HG03196 (cell line): ENCODE measurements at regions not wholly inside any gene's neighbourhood (a gene's known extent, or its start where the extent isn't known, plus 50 kb on each side); places are given as distances from the start of the nearest gene placed in this dataset.

Experiments
- ATAC-seq: cut with Tn5 transposase; IDR thresholded peaks from one replicate; pipeline ENCODE4 v1.9.1; 2021; ENCODE audit not compliant: unreplicated experiment

DNA sequence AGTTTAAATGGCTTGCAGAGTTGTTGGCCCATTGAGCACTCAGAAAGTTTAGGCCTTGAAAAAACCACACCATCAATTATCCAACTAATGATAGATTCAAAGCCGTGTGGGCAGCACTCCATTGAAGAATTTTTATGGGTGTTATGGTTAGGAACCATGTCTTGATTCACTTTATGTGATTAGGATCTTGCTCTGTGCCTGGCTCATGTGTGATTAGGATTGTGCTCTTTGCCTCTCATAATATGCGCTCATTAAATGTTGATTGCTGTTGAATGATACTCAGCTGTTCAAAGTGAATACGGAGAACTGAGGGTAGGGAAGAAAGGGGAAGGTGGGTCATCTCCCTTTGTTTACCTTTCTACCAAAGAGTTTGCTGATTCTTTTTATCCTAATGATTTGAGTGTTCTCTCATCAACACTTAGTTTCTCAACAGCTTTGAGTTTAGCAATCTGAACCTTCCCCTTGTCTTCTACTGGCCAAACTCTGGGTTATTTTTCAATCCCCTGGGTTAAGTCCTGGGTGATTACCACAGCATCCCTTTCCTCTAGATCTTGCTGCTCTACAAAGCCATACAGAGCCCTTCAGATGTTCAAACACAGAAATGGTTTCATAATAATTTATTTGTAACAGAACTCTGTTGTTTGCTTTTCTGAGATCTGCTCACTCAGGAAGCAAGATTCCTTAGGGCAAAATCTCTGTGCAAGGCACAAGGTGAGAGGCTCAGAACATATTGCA lies 668.8 kb upstream of the RGMB start:
- no peak for ATAC-seq

DNA sequence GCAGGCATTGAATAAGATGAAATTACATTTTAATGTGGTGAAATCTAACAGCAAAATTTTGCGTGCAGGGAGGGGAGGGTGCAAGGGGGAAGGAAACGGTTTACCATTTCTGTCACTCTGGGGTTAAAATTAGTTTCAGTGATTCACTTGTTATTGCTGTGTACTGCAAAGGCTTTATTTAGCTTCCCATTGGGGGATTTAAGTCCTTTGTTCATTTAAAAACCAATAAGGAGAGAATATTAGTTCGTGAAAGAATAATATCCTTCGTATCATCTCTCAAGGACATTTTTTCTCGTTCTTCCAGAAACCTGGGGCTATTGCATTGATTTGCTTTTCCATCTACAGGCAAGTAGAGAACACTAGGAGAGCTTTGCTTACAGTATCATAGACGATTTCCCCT lies 667.8 kb upstream of the RGMB start:
- no peak for ATAC-seq

DNA sequence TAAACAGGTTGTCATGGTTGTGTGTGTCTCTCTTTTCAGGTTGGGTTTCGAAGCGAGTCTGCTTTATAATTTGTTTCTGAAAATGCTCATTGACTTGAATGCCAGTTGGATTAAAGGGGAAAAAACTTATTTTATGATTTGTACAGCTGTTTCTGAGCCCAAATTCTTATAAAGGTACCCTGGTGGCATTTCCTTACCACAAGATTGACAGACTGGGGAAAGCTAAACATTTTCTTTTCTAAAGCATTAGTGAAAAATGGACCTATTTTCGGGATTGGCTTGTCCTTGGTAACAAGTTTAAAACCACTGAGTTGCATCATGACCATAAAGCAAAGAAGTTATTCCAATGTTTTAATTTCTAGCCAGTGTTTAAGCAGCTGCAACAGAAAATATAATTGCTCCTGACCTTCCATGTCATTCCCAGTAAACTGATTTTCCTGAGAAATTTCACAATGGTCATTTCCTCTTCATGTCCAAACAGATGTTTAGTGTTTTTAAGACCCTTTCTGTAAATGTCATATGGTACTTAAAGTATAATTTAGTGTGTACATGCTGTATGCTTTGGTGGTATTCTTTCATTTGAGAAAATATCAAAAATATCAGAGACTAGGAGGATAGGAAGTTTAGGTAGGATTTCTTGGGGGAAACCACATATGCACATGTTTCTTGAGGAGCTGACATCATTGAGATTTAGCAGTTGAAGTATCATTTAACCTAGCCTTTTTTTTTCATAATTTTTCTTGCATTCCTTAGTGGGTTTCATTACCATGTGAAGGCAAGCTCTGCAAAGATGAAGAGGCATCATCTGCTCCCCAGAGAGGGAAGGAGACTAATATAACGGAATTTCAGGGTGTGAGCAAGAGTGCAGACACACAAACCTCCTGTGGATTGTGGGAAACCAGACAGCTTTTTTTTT lies 667.1 kb upstream of the RGMB start:
- no peak for ATAC-seq

DNA sequence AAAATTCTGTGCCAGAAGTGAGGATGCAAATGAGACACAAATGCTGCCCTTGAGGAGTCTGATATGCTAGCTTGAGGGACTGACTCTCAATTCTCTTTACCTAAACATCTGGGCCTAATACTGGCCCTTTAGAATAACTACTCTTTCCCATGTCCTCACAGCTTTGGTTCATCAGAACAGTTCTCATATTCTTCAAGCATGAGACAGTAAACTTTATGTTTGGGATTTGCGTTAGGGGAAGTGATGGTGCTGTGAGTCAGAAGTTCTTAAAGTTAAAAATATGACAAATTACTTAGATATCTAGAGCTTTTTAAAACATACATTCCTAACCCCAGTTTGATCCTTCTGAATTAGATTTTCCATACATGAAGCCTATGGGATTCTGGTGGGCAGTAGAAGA lies 665.0 kb upstream of the RGMB start:
- no peak for ATAC-seq

DNA sequence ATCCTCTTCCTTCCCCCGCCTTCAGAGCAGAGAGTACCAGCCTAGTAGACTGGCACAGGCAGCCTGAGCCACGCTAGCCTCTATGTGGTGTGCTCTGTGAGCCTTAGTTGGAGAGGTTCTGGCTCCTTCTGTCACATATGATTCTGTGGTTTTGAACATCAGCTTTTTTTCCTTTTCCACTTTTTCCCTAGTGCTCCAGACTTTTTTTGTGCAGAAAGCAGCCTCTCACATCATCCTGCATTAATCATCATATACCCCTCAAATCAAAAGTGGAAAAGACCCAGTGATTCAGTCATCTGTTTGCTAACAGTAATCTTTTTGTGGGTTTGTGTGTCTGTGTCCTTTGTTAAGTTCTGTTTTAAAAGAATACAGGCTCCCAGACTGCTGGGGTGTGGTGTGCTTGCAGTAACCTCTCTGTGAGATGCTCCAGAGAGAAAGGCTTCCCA lies 663.9 kb upstream of the RGMB start:
- no peak for ATAC-seq

DNA sequence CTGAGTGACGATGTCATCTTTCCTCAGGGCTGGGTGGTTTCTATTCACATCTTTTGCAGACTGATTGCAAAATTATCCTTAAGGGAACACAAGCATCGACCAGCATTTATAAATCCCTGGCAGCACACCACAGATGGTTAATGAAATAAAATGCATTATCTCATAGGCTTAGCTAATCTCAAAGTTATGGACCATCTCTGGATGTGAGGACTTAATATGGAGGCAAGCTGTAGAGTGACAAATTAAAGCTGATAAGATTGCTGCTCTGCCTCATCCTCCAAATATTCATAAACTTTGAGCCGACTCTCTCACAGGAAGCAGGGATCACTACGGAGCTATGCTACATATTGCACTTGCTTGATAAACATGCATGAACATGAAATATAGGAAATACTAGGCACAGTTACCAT lies 663.2 kb upstream of the RGMB start:
- ATAC-seq: no peak

DNA sequence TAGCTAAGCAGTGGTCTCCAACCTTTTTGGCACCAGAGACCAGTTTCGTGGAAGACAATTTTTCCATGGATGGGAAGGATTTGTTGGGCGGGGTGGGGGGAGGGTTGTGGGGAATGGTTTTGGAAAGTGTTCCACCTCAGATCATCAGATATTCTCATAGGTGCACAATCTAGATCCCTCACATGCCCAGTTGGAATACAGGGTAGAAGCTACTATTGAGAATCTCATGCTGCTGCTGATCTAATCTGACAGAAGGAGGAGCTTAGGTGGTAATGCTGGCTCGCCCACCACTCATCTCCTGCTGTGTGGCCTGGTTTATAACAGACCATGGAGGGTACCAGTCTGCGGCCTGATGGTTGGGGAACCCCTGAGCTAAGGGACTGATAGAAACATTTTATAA lies 662.7 kb upstream of the RGMB start:
- no peak for ATAC-seq

DNA sequence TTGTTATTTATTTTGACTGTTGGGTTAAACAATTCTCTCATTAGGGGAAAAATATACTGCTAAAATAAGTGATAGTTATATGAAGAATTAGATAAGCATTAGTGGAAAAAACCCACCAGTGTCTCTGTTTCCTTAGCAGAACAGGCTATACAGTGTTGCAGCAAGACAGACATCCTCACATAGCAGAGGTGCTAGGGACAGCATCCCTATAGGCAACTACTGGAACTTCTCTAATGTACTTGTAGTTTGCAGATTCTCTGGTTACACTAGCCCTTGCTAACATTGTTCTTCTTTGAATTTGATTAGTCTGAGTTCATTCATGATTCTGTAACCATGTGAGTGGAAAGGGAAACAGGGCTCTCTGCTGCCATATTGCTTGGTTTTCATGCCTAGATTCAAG lies 661.8 kb upstream of the RGMB start:
- ATAC-seq: no peak

DNA sequence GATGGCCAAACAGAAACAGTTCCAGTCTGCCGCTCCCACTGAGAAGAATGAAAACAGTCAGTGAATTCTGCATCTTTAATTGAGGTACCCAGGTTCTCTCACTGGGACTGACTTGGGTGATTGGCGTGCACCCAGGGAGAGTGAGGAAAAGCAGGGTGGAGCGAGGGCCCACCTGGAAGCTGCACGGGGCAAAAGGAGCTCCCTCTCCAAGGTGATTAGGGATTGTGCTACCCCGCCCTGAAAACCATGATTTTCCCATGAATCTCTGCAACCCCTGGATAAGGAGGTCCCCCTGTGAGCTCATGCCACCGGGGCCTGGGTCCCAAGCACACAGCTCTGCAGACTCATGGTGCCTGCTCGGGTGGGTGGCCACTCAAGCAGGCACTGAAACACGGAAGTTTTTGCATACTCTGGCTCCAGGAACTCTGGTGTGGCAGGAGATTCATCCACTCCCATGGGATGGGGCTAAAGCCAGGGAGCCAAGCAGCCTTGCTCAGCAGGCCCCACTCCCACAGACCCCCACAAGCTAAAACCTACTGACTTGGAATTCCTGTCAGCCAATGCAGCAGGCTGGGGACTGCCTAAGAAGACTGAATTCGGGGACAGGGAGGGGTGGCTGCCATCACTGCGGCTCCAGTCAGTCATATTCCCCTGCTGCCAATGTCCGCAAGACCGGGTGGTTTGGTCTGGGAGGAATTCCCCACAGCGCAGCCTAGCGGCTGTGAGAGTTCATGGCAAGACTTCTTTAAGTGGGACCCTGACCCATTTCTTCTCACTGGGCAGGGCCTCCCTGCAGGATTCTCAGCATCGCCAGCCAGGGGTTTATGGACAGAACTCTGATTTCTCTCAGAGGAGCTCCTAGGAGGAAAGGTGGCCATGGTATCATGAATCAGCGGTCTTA lies 652.2 kb upstream of the RGMB start:
- ATAC-seq: no peak

DNA sequence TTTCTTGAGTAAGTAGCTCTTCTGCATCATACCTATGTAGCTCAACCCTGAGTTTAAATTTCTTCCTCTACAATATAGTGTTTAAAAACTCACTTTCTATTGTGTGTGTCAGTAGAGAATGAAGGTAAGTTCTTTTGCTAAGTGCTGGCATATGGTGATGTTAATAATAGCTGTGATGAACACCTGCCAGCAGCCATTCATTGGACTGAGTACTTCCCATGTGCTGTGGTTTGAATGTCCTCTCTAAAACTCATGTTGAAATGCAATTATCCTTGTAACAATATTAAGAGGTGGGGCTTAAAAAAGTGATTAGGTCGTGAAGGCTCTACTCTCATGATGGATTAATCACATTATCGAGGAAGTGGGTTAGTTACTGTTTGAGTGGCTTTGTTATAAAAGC lies 645.2 kb upstream of the RGMB start:
- ATAC-seq: no peak

DNA sequence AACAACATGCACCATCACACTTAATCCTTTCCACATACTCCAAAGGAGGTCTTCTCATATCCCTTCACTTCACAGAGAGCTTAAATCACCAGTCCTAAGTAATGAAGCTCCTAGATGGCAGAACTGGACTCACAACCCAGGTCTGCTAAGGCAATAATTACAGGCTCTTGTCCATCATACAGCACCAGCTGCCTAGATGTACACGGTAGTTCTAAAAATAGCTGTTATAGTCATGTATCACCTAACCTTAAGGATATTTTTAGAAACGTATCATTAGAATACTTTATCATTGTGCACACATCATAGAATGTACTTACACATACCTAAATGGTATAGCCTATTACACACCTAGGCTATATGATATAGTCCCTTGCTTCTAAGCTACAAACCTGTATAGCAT lies 644.6 kb upstream of the RGMB start:
- ATAC-seq: no peak

DNA sequence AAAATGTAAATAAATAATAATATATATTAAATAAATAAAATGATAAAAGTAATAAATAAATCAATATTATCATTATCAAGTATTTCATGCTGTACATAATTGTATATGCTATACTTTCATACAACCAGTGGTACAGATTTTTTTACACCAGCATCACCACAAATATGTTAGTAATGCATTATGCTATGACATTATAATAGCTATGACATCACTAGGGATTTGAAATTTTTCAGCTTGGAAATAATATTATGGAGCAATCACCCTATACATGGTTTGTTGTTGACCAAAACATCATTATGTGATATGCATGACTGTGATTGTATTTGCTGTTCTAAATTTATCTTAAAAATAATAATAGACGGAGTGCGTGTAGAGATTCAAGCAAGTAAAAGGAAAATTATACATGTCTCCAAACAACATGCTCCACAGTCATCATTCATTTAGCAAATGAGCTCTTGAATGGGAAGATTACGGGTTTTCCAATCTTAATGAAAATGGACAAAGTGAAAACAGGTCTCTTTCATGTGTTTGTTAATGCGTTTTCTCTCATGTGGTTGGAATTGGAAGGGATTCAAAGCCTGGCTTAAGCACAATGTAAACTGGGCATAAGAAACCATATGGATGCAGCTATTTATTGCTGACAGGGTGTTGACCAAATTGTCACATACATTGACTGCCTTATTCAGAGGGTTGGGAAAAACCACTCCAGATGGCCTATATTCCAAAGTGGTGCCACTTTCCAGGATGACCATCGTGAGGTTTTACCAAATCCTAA lies 643.0 kb upstream of the RGMB start:
- ATAC-seq: no peak

DNA sequence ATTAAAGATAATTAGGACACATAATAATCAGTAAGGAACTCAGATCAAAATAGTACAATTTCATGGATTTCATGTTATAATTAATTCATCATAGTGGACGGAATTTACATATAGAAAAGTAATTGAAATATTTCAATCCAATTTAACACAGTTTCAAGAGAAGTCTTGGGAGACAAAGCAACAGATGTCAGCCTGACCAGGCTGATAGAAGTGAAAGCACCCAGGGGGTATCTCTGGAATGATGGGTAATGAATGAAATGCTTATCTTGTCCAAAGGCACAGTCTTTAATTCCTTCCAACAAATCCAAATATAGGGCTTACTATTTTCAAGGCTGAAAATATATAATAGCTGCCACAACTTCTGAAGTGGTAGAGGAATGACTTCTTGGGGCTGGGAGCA lies 629.3 kb upstream of the RGMB start:
- ATAC-seq: no peak

DNA sequence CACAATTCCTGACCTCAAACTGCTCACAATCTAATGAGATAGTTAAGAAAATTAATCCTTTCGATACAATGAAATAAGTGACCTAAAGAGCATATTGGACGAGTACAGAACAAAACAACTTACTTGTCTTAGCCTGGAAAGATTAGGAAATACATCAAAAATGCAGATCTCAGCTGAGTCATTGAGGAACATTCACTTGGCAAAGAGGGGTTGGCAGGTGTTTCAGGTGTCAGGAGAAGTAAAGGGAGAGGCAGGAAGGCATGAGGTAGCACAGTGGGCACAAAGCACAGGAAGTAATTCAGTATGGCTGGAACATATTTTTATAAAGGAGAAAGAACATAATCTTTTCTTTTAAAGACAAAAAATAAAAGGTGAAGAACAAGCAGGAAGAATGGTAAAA lies 628.8 kb upstream of the RGMB start:
- no peak for ATAC-seq

DNA sequence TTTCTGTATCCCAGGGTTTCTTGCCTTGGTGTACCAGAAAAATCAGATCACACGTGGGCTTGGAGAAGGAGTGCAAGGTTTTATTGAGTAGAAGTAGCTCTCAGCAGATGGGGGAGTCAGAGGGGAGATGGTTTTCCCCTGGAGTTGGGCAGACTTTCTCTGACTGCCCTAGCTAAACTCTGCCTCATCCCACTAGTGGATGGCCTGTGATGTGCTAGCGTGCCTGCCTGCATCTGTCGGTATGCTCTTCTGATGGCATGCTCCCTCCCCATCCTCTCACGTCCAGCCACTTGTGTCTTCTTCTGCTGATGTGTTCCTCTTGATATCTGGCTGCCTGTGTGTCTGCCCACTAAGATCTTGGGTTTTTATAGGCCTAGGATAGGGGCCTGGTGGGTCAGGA lies 616.1 kb upstream of the RGMB start:
- ATAC-seq: no peak

DNA sequence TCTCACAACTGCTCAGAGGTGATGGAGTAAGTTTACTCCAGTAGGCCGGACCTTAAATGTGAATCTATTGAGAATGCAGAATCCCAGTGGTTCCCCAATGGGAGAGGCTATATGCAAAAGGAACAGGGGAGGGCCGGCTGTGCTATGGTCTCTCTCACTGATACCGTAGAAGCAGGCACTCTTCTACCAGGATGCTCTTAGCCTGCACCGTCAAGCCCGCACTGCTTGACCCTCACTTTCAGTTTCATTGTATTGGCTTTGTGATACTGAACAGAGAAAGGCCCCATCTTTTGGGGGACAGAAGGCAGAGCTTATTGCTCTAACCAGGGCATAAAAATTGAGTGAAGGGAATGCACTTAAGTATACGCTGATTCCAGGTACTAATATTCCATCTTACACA lies 615.0 kb upstream of the RGMB start:
- ATAC-seq: no peak

DNA sequence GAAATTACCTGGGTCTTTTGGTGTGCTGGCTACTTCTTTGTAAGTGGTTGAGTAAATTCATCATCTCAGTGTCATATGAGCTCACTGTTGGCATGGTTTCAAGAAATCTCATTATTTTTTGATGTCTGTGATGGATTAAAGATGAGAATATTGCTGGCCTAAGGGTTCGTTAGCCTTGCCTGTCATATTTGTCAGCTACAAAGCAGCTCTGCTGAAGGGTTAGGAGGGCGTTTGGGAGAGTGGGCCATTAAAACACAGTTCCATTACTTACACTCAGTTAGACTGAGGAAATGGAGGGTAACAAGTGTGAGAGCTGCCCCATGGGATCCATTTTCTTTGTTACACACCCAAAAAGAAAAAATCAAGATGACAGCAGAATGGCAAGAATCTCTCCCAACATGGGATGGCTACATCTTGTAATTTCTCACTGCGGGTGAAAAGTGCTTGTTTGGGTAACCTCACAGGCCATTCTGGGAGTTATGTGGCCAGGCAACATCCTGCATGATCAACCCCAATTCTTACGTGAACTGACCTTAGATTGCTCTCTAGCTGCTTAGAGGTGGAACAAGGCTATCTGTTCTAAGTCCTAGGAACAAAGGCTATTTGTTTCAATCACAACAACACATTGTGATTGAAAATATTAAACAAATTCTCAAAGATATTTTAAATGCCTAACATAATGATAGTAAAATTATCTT lies 609.5 kb upstream of the RGMB start:
- no peak for ATAC-seq

DNA sequence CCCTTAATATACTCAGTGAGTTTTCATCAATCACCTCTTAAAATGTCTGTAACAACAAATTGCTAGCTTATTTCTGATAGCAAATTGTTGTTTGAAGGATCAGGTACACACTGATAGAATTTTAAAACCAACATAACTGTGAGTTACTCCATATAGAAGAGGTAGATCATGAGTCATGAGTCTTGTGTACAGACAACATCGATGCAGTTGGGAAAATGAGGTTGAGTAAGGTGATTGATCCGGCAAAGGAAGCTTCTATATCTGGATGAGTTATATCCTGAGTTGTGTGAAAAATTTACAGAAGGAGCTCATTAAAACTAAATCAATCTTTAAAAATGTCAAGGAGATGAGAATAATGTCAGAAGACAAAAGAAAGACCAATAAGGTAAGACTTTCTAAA lies 604.6 kb upstream of the RGMB start:
- ATAC-seq: no peak

DNA sequence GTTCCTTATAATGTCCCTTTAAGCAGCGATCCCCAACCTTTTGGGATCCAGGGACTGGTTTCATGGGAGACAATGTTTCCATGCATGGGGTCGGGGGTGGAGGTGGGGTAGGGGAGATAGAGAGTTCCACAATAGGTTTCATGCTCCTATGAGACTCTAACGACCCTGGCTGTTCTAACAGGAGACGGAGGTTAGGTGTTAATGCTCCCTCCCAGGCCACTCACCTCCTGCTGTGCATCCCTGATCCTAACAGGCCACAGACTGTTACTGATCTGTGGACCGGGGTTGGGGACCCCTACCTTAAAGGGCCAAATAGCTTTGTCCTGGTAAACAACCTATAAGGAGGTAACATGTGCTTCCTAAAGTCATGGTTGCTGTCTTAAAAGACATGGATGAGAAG lies 602.5 kb upstream of the RGMB start:
- ATAC-seq: no peak

DNA sequence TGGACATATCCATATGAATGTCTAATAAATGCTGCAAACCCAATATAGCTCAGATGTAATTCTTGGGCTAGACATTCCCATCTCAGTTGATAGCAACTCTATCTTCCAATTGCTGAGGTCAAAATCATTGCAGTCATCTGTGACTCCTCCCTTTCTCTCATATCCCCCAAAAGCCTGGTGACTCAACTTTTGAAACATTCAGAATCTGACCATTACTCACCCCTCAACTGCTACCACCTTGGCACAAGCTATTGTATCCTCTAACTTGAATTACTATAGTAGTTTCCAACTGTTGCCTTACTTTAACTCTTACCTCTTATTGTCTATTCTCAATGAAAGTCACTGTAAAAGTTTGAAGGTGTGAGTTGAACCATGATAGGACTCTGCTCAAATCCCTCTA lies 600.1 kb upstream of the RGMB start:
- ATAC-seq: no peak
